ENCODE measurements at regions not wholly inside any gene's neighbourhood (a gene's known extent, or its start where the extent isn't known, plus 50 kb on each side); places are given as distances from the start of the nearest gene placed in this dataset.

DNA sequence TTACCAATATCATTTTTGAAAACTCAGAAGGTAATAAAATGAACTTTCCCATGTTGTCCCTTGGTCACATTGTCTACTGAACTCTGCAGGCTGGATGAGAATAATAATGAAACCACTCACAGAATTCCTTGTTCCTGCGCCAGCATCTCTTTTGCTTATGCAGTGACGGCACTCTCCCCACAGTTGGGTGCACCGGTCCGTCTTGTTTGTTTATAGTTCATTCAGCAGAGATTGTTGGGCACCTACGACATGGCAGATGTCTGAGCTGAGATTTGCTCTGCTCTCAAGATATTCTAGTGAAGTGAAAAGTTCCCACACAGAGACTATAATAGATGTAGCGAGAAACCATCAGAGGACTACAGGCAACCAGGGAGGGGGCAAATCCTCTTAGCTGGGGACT, 375.7 kb upstream of the CDH11 start:
- TF ChIP-seq, protein P1, sequence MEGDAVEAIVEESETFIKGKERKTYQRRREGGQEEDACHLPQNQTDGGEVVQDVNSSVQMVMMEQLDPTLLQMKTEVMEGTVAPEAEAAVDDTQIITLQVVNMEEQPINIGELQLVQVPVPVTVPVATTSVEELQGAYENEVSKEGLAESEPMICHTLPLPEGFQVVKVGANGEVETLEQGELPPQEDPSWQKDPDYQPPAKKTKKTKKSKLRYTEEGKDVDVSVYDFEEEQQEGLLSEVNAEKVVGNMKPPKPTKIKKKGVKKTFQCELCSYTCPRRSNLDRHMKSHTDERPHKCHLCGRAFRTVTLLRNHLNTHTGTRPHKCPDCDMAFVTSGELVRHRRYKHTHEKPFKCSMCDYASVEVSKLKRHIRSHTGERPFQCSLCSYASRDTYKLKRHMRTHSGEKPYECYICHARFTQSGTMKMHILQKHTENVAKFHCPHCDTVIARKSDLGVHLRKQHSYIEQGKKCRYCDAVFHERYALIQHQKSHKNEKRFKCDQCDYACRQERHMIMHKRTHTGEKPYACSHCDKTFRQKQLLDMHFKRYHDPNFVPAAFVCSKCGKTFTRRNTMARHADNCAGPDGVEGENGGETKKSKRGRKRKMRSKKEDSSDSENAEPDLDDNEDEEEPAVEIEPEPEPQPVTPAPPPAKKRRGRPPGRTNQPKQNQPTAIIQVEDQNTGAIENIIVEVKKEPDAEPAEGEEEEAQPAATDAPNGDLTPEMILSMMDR (conservative IDR thresholded peaks at IDR 0.05; ENCODE audit: low read depth, low read length): no peak
- no peak for TF ChIP-seq EZH2 (IDR thresholded peaks at IDR 0.05; ENCODE audit: low read length, unreplicated experiment)
